GM12872 (cell line): ENCODE measurements at regions not wholly inside any gene's neighbourhood (a gene's known extent, or its start where the extent isn't known, plus 50 kb on each side); places are given as distances from the start of the nearest gene placed in this dataset.

ENCODE experiments used
- CTCF ChIP-seq: IDR thresholded peaks from 3 replicates; pipeline ENCODE4 v1.5.1; 2011; ENCODE audit warnings: low read depth, mild to moderate bottlenecking, low read length, moderate library complexity; ENCODE audit not compliant: insufficient read depth

- no peak for TF ChIP-seq CTCF
Observed at GRCh38 chr6:16883414-16883813, 122.2 kb upstream of the ATXN1 start.

GRCh38 chr6:16882230-16882629 is 121.0 kb upstream of the ATXN1 start:
- no peak for TF ChIP-seq CTCF

GRCh38 chr6:16876201-16876600 is 114.9 kb upstream of the ATXN1 start:
- TF ChIP-seq CTCF: no peak

GRCh38 chr6:16873698-16874097 is 112.4 kb upstream of the ATXN1 start:
- no peak for TF ChIP-seq CTCF

GRCh38 chr6:16872543-16873235 is 111.4 kb upstream of the ATXN1 start:
- TF ChIP-seq CTCF: peak; percentile 37; the same call in 2 of the 3 replicates

GRCh38 chr6:16871047-16871446 is 109.8 kb upstream of the ATXN1 start:
- no peak for TF ChIP-seq CTCF

GRCh38 chr6:16868968-16869367 is 107.7 kb upstream of the ATXN1 start:
- TF ChIP-seq CTCF: no peak
